SK-N-MC (cell line): ENCODE measurements at regions not wholly inside any gene's neighbourhood (a gene's known extent, or its start where the extent isn't known, plus 50 kb on each side); places are given as distances from the start of the nearest gene placed in this dataset.

Source experiments
- EZH2 ChIP-seq: fragments of 200-600 bp; sonication (generic); IDR thresholded peaks from one replicate; pipeline ENCODE4 v1.6.1; 2017; ENCODE audit warnings: antibody characterized with exemption
- FOXP2 ChIP-seq: optimal IDR thresholded peaks from 2 replicates; pipeline ENCODE3; 2011; ENCODE audit warnings: mild to moderate bottlenecking, moderate library complexity; ENCODE audit not compliant: insufficient read depth; ENCODE audit errors: extremely low read length, control extremely low read depth
- POLR2AphosphoS5 ChIP-seq: IDR thresholded peaks from 2 replicates; pipeline ENCODE4 v1.6.1; 2012; ENCODE audit warnings: mild to moderate bottlenecking, low read depth, low read length, borderline replicate concordance

DNA sequence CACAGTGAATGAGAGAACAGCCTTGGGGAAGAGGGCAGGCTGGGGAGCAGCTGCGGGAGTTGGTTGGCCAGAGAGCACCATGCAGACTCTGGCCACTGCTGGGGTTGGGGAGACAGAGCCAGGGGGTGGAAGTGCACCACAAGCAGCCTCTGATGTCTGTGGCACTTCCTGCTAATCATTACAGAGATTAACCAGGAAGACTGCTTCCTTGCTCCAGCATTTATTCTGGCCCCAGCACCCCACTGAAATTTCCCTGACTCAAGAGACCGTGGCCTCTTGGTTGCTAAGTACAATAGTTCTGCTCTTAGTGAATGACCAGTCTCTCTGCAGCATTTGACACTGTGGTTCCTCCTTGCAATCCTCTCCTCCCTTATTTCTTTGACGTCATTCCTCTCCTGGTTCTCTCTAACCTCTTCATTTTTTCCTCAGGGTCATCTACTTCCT lies 266.2 kb upstream of the ROPN1 start:
- TF ChIP-seq EZH2 (no peak), POLR2AphosphoS5 (no peak), FOXP2 (no peak)
